Prostate gland (tissue), 2 donors: ENCODE measurements at regions not wholly inside any gene's neighbourhood (a gene's known extent, or its start where the extent isn't known, plus 50 kb on each side); places are given as distances from the start of the nearest gene placed in this dataset.

Experiments used
- CTCF ChIP-seq, 4 experiments: fragments of 200-600 bp in 2 of 4; fragments of 450-650 bp in 2 of 4; sonication (generic) in 2 of 4; IDR thresholded peaks; 1 replicate in 3 of 4; 2 replicates in 1 of 4; pipeline ENCODE4 v1.5.1; 2016 to 2019; ENCODE audit warnings: antibody characterized with exemption in 4 of 4, mild to moderate bottlenecking in 2 of 4, moderate library complexity in 2 of 4
- POLR2A ChIP-seq: fragments of 450-650 bp; IDR thresholded peaks from one replicate; pipeline ENCODE4 v1.6.1; 2016; ENCODE audit warnings: antibody characterized with exemption, mild to moderate bottlenecking
- POLR2AphosphoS5 ChIP-seq: sonication (generic); formaldehyde crosslinking; IDR thresholded peaks from one replicate; pipeline ENCODE4 v1.6.1; 2017; ENCODE audit warnings: antibody characterized with exemption

GRCh38 chr1:38125016-38125415, 78.4 kb upstream of the POU3F1 start:
- no peak for TF ChIP-seq CTCF (IDR thresholded peaks at IDR 0.05)
- TF ChIP-seq POLR2AphosphoS5: no peak
- no peak for TF ChIP-seq POLR2A
